SK-N-SH treated with all-trans-retinoic acid at 6 μM for 48 hours (cell line): ENCODE measurements at regions not wholly inside any gene's neighbourhood (a gene's known extent, or its start where the extent isn't known, plus 50 kb on each side); places are given as distances from the start of the nearest gene placed in this dataset.

Experiments
- ARNTL ChIP-seq: fragments of 450-650 bp; formaldehyde crosslinking; IDR thresholded peaks from 2 replicates; pipeline ENCODE4 v1.5.0; 2020; ENCODE audit warnings: low read depth, mild to moderate bottlenecking, moderate library complexity, borderline replicate concordance
- RARB ChIP-seq: fragments of 250-450 bp; sonication (Bioruptor Pico); IDR thresholded peaks from 2 replicates; pipeline ENCODE4 v1.8.0; 2021; ENCODE audit warnings: mild to moderate bottlenecking, moderate library complexity
- ZFP30 ChIP-seq: fragments of 450-650 bp; formaldehyde crosslinking; IDR thresholded peaks from 2 replicates; pipeline ENCODE4 v1.5.0; 2022; ENCODE audit warnings: mild to moderate bottlenecking, moderate library complexity
- ZNF565 ChIP-seq: fragments of 450-650 bp; formaldehyde crosslinking; conservative IDR thresholded peaks from 2 replicates; pipeline ENCODE4 v1.5.0; 2020; ENCODE audit warnings: low read depth, mild to moderate bottlenecking, moderate library complexity
- TF ChIP-seq, protein P1 (sequence below): fragments of 250-450 bp; sonication (Bioruptor Pico); IDR thresholded peaks from 2 replicates; pipeline ENCODE4 v1.8.0; 2020; ENCODE audit warnings: mild to moderate bottlenecking, moderate library complexity, borderline replicate concordance
- TF ChIP-seq, protein P2 (sequence below): fragments of 250-450 bp; sonication (Bioruptor Pico); IDR thresholded peaks from 2 replicates; pipeline ENCODE4 v1.5.1; 2021; ENCODE audit warnings: mild to moderate bottlenecking, moderate library complexity

DNA sequence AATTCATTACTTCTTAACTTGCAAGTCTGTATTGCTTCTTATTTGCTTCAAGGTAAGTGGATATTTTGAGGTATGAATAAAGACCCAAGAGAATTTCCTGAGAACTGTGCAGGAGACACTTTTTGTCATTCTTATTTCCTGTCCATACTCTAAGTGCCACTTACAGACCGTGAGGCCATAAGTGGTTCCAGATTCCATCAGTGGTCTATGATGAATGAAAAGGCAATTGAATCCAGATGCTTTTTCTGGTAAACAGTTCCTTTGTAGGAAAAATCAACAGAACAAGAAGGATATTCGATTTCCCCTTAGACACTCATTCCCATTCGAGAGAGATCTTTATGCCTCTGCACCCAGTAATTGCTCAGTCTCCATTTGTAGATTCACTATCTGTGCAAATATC lies 58.3 kb upstream of the PDE10A start:
- TF ChIP-seq, protein P1, sequence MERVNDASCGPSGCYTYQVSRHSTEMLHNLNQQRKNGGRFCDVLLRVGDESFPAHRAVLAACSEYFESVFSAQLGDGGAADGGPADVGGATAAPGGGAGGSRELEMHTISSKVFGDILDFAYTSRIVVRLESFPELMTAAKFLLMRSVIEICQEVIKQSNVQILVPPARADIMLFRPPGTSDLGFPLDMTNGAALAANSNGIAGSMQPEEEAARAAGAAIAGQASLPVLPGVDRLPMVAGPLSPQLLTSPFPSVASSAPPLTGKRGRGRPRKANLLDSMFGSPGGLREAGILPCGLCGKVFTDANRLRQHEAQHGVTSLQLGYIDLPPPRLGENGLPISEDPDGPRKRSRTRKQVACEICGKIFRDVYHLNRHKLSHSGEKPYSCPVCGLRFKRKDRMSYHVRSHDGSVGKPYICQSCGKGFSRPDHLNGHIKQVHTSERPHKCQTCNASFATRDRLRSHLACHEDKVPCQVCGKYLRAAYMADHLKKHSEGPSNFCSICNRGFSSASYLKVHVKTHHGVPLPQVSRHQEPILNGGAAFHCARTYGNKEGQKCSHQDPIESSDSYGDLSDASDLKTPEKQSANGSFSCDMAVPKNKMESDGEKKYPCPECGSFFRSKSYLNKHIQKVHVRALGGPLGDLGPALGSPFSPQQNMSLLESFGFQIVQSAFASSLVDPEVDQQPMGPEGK (CRISPR knock-in tag) = no peak
- no peak for TF ChIP-seq ARNTL (CRISPR knock-in tag)
- TF ChIP-seq RARB = no peak
- TF ChIP-seq ZNF565 (CRISPR knock-in tag) = no peak
- no peak for TF ChIP-seq ZFP30 (CRISPR knock-in tag)
- TF ChIP-seq, protein P2, sequence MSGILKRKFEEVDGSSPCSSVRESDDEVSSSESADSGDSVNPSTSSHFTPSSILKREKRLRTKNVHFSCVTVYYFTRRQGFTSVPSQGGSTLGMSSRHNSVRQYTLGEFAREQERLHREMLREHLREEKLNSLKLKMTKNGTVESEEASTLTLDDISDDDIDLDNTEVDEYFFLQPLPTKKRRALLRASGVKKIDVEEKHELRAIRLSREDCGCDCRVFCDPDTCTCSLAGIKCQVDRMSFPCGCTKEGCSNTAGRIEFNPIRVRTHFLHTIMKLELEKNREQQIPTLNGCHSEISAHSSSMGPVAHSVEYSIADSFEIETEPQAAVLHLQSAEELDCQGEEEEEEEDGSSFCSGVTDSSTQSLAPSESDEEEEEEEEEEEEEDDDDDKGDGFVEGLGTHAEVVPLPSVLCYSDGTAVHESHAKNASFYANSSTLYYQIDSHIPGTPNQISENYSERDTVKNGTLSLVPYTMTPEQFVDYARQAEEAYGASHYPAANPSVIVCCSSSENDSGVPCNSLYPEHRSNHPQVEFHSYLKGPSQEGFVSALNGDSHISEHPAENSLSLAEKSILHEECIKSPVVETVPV (CRISPR knock-in tag) = no peak
